ENCODE measurements at regions not wholly inside any gene's neighbourhood (a gene's known extent, or its start where the extent isn't known, plus 50 kb on each side); places are given as distances from the start of the nearest gene placed in this dataset.

DNA sequence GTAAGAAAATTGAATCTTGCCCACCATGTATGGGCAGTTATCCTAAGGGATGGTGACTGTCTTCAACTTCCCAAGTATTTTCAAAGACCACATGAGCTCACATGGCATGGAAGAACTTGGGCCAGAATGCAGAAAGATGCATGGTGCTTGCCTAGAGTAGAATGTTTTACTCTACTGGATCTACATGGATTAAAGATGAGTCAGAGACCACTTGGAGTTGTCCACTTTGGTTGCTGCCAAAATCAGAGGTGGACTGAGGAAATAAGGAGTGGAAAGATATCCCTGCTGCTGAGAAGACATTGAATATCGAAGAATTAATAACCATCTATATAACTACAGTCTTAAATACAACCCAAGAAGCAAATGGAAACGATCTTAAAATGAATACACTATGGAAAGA is 498.1 kb downstream of the NLGN4X start:
- no peaks in the 10 kb centered on the region for H3F3A ChIP-seq (ENCODE audit: insufficient read depth, low read length)
- H3K79me2 ChIP-seq (ENCODE audit: insufficient read depth, low read length), result no peaks in the 10 kb centered on the region
- no peaks in the 10 kb centered on the region for H3K27me3 ChIP-seq (ENCODE audit: insufficient read depth, low read length)
- no peak overlapping the region for H3K9ac ChIP-seq (ENCODE audit: low read length)
- no peak overlapping the region for H3K4me3 ChIP-seq (ENCODE audit: low read depth, low read length, poor library complexity, severe bottlenecking)
- H4K20me1 ChIP-seq (ENCODE audit: insufficient read depth, low read length), result no peaks in the 10 kb centered on the region
- H3K27ac ChIP-seq (ENCODE audit: low read depth, low read length, poor library complexity, severe bottlenecking), result no peak overlapping the region
- no peaks in the 10 kb centered on the region for H3K9me3 ChIP-seq (ENCODE audit: low read length)
- H3K4me2 ChIP-seq (ENCODE audit: low read length), result no peak overlapping the region
- TF ChIP-seq, protein P1, sequence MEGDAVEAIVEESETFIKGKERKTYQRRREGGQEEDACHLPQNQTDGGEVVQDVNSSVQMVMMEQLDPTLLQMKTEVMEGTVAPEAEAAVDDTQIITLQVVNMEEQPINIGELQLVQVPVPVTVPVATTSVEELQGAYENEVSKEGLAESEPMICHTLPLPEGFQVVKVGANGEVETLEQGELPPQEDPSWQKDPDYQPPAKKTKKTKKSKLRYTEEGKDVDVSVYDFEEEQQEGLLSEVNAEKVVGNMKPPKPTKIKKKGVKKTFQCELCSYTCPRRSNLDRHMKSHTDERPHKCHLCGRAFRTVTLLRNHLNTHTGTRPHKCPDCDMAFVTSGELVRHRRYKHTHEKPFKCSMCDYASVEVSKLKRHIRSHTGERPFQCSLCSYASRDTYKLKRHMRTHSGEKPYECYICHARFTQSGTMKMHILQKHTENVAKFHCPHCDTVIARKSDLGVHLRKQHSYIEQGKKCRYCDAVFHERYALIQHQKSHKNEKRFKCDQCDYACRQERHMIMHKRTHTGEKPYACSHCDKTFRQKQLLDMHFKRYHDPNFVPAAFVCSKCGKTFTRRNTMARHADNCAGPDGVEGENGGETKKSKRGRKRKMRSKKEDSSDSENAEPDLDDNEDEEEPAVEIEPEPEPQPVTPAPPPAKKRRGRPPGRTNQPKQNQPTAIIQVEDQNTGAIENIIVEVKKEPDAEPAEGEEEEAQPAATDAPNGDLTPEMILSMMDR (IDR thresholded peaks at IDR 0.05; ENCODE audit: low read length), result no peak
- TF ChIP-seq EZH2 (IDR thresholded peaks at IDR 0.05; ENCODE audit: borderline replicate concordance, low read length), result no peak
- no peaks in the 10 kb centered on the region for H3K36me3 ChIP-seq (ENCODE audit: insufficient read depth, low read length)
- no peak overlapping the region for H2AFZ ChIP-seq (ENCODE audit: low read length)
- no peaks in the 10 kb centered on the region for H3K4me1 ChIP-seq (ENCODE audit: insufficient read depth, low read length, severe bottlenecking)
- H3K9me2 ChIP-seq (ENCODE audit: low read depth, low read length), result no peaks in the 10 kb centered on the region

DNA sequence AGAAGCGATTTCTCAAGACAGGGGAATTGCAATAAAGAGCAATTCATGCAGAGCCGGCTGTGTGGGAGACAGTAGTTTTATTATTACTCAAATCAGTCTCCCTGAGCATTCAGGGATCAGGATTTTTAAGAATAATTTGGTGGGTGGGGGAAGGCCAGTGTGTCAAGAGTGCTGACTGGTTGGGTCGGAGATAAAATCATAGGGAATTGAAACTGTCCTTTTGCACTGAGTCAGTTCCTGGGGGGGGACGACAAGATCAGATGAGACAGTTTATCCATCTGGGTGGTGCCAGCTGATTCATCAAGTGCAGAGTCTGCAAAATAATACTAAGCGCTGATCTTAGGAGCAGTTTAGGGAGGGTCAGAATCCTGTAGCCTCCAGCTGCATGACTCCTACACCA is 502.4 kb downstream of the NLGN4X start:
- H4K20me1 ChIP-seq (ENCODE audit: insufficient read depth, low read length), result no peaks in the 10 kb centered on the region
- no peaks in the 10 kb centered on the region for H3F3A ChIP-seq (ENCODE audit: insufficient read depth, low read length)
- no peak overlapping the region for H2AFZ ChIP-seq (ENCODE audit: low read length)
- no peak overlapping the region for H3K4me2 ChIP-seq (ENCODE audit: low read length)
- H3K27me3 ChIP-seq (ENCODE audit: insufficient read depth, low read length), result no peaks in the 10 kb centered on the region
- H3K4me3 ChIP-seq (ENCODE audit: low read depth, low read length, poor library complexity, severe bottlenecking), result no peak overlapping the region
- no peaks in the 10 kb centered on the region for H3K4me1 ChIP-seq (ENCODE audit: insufficient read depth, low read length, severe bottlenecking)
- TF ChIP-seq EZH2 (IDR thresholded peaks at IDR 0.05; ENCODE audit: borderline replicate concordance, low read length), result no peak
- TF ChIP-seq, protein P1 (IDR thresholded peaks at IDR 0.05; ENCODE audit: low read length), result no peak
- H3K9me3 ChIP-seq (ENCODE audit: low read length), result no peaks in the 10 kb centered on the region
- H3K79me2 ChIP-seq (ENCODE audit: insufficient read depth, low read length), result no peaks in the 10 kb centered on the region
- no peak overlapping the region for H3K27ac ChIP-seq (ENCODE audit: low read depth, low read length, poor library complexity, severe bottlenecking)
- H3K9ac ChIP-seq (ENCODE audit: low read length), result no peak overlapping the region
- no peaks in the 10 kb centered on the region for H3K36me3 ChIP-seq (ENCODE audit: insufficient read depth, low read length)
- H3K9me2 ChIP-seq (ENCODE audit: low read depth, low read length), result no peaks in the 10 kb centered on the region

- no peaks in the 10 kb centered on the region for H4K20me1 ChIP-seq (ENCODE audit: insufficient read depth, low read length)
- TF ChIP-seq, protein P1 (IDR thresholded peaks at IDR 0.05; ENCODE audit: low read length), result no peak
- TF ChIP-seq EZH2 (IDR thresholded peaks at IDR 0.05; ENCODE audit: borderline replicate concordance, low read length), result no peak
Measured at GRCh38 chrX:5724123-5724522, 504.5 kb downstream of the NLGN4X start.

More at GRCh38 chrX:5724123-5724522, 504.5 kb downstream of the NLGN4X start:
- Histone ChIP-seq H3K36me3 (ENCODE audit: insufficient read depth, low read length) (no peaks in the 10 kb centered on the region), H3K4me1 (ENCODE audit: insufficient read depth, low read length, severe bottlenecking) (no peaks in the 10 kb centered on the region), H3K9me2 (ENCODE audit: low read depth, low read length) (no peaks in the 10 kb centered on the region), H3K27ac (ENCODE audit: low read depth, low read length, poor library complexity, severe bottlenecking) (no peak overlapping the region), H3K4me2 (ENCODE audit: low read length) (no peak overlapping the region), H2AFZ (ENCODE audit: low read length) (no peak overlapping the region), H3K27me3 (ENCODE audit: insufficient read depth, low read length) (no peaks in the 10 kb centered on the region), H3K4me3 (ENCODE audit: low read depth, low read length, poor library complexity, severe bottlenecking) (no peak overlapping the region), H3K9me3 (ENCODE audit: low read length) (no peaks in the 10 kb centered on the region), H3F3A (ENCODE audit: insufficient read depth, low read length) (no peaks in the 10 kb centered on the region), H3K79me2 (ENCODE audit: insufficient read depth, low read length) (no peaks in the 10 kb centered on the region), H3K9ac (ENCODE audit: low read length) (no peak overlapping the region)

Data from OCI-LY1 (cell line).